ENCODE measurements at regions not wholly inside any gene's neighbourhood (a gene's known extent, or its start where the extent isn't known, plus 50 kb on each side); places are given as distances from the start of the nearest gene placed in this dataset.

DNA sequence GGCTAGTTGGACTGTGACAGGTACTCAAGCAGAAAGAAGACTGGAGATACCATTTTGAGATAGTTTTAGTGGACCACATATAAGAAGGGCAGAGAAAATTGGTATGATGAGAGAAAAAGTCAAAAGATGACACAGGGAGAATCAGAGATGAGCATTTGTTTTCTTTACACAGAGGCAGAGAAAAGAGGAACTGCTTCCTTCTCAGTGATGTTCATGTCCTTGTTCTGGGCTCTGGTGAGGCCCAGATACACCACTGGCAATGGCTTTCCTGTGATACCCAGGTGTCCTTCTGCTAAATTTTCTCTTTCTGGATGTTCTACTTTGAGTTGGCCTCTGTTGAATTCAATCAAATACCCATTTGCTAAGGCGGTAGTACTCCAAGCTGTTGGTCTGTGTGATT is 1782.7 kb upstream of the SEL1L start:
- CTCF ChIA-PET = no interaction called here
- no peak for DNase-seq

DNA sequence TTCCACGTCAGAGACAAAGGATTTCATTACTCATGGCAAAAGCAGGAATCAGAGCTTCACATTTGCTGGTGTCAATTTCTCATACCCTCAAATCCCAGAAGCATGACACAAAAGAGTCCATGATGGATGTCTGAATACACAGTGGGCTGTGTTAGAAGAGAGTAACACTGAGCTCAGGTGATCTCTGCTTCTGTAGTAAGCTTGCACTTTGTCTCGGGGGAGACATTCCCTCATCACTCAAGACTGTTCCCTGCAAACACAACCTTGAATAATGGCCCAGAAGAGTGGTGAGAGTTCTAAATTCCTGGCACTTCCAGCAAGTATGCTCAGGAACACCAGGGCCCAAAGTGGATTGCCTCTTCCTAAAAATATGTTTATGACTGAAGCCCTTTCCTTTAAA is 1787.2 kb upstream of the SEL1L start:
- no peak for DNase-seq
- CTCF ChIA-PET = no interaction called here

More for the DNA sequence above, 1782.7 kb upstream of the SEL1L start:
- Mint-ChIP-seq H3K4me1 (no peaks in the 10 kb centered on the region), H3K27ac (no peak overlapping the region), H3K9me3 (peaks cover 0 to 22% (median 3%) of the 10 kb centered on the region in 11 donors), H3K36me3 (no peaks in the 10 kb centered on the region), H3K4me3 (no peak overlapping the region), H3K27me3 (no peaks in the 10 kb centered on the region)
- Histone ChIP-seq H3K27me3 (ENCODE audit: control insufficient read depth in 2 of 2, insufficient read depth in 2 of 2, low read length in 2 of 2) (no peaks in the 10 kb centered on the region), H3K27ac (ENCODE audit: low read depth, low read length) (no peak overlapping the region), H3K4me3 (ENCODE audit: low read length) (no peak overlapping the region), H3K4me1 (ENCODE audit: control insufficient read depth in 2 of 2, insufficient read depth in 2 of 2, low read length in 2 of 2) (no peaks in the 10 kb centered on the region), H3K9me3 (ENCODE audit: control insufficient read depth in 2 of 3, low read length in 3 of 3) (no peaks in the 10 kb centered on the region), H3K36me3 (ENCODE audit: control insufficient read depth in 2 of 3, insufficient read depth in 3 of 3, low read length in 3 of 3) (no peaks in the 10 kb centered on the region)
- POLR2A ChIA-PET = no interaction called here
- ATAC-seq = no peak
- intact Hi-C loops (cut with micrococcal nuclease) = no loop called here

DNA sequence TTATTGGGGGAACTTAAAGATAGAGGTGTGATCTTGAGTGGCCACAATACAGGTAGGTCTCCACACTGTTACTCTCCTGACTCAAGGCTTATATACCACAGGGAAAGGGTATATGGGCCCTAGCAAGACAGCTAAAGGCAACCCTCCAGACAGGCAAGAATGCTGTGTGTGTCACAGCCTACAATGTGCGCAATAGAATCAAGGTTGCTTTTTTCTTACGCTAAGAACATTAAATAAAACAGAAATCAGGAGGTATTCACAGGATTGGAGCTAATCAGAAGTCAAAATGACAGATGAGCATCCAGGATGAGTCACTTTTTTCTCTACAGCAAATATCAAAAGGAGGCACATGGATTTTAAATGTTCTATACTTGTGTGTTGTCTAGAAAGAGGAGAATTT is 1797.9 kb upstream of the SEL1L start:
- no peaks in the 10 kb centered on the region for H3K27me3 ChIP-seq (ENCODE audit: control insufficient read depth in 2 of 2, insufficient read depth in 2 of 2, low read length in 2 of 2)
- H3K4me3 Mint-ChIP-seq = no peak overlapping the region
- no peaks in the 10 kb centered on the region for H3K27me3 Mint-ChIP-seq
- CTCF ChIA-PET = no interaction called here
- no peaks in the 10 kb centered on the region for H3K4me1 ChIP-seq (ENCODE audit: control insufficient read depth in 2 of 2, insufficient read depth in 2 of 2, low read length in 2 of 2)
- no peak for ATAC-seq
- H3K4me1 Mint-ChIP-seq = peaks cover 0 to 2% (median 0%) of the 10 kb centered on the region in 7 donors
- DNase-seq = no peak
- no peak overlapping the region for H3K27ac Mint-ChIP-seq
- H3K36me3 Mint-ChIP-seq = no peaks in the 10 kb centered on the region
- H3K27ac ChIP-seq (ENCODE audit: low read depth, low read length) = no peak overlapping the region
- POLR2A ChIA-PET = no interaction called here
- H3K4me3 ChIP-seq (ENCODE audit: low read length) = no peak overlapping the region
- H3K36me3 ChIP-seq (ENCODE audit: control insufficient read depth in 2 of 3, insufficient read depth in 3 of 3, low read length in 3 of 3) = no peaks in the 10 kb centered on the region
- no peaks in the 10 kb centered on the region for H3K9me3 ChIP-seq (ENCODE audit: control insufficient read depth in 2 of 3, low read length in 3 of 3)
- intact Hi-C loops (cut with micrococcal nuclease) = no loop called here
- H3K9me3 Mint-ChIP-seq = peaks cover 0 to 13% (median 3%) of the 10 kb centered on the region in 11 donors

More for the DNA sequence above, 1787.2 kb upstream of the SEL1L start:
- Histone ChIP-seq H3K27ac (ENCODE audit: low read depth, low read length) (no peak overlapping the region), H3K36me3 (ENCODE audit: control insufficient read depth in 2 of 3, insufficient read depth in 3 of 3, low read length in 3 of 3) (no peaks in the 10 kb centered on the region), H3K27me3 (ENCODE audit: control insufficient read depth in 2 of 2, insufficient read depth in 2 of 2, low read length in 2 of 2) (no peaks in the 10 kb centered on the region), H3K9me3 (ENCODE audit: control insufficient read depth in 2 of 3, low read length in 3 of 3) (no peaks in the 10 kb centered on the region), H3K4me1 (ENCODE audit: control insufficient read depth in 2 of 2, insufficient read depth in 2 of 2, low read length in 2 of 2) (no peaks in the 10 kb centered on the region), H3K4me3 (ENCODE audit: low read length) (no peak overlapping the region)
- H3K4me3 Mint-ChIP-seq = no peak overlapping the region
- ATAC-seq = no peak
- no peaks in the 10 kb centered on the region for H3K27me3 Mint-ChIP-seq
- intact Hi-C loops (cut with micrococcal nuclease) = no loop called here
- no peak overlapping the region for H3K27ac Mint-ChIP-seq
- POLR2A ChIA-PET = no interaction called here
- H3K9me3 Mint-ChIP-seq = peaks cover 0 to 10% (median 0%) of the 10 kb centered on the region in 11 donors
- H3K36me3 Mint-ChIP-seq = no peaks in the 10 kb centered on the region
- H3K4me1 Mint-ChIP-seq = no peaks in the 10 kb centered on the region

DNA sequence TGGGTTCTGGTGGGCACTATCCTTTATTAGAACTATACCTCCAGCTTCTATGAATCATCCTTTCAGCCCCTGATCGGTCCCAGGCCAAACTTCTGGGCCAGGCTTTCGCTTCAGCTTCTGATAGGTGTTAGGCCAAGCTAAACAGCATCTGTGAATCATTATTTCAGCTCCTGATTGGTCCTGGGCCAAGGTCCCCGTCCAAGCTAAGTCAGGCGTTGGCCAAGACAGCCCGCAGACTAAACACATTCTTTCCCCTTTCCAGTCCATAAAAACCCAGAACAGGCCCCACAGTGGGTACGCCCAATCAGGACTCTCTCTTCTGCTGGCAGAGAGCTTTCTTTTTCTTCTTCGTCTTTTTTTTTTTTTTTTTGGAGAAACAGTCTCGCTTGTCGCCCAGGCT is 1808.9 kb upstream of the SEL1L start:
- Histone ChIP-seq H3K36me3 (ENCODE audit: control insufficient read depth in 2 of 3, insufficient read depth in 3 of 3, low read length in 3 of 3) (no peaks in the 10 kb centered on the region), H3K9me3 (ENCODE audit: control insufficient read depth in 2 of 3, low read length in 3 of 3) (no peaks in the 10 kb centered on the region), H3K4me1 (ENCODE audit: control insufficient read depth in 2 of 2, insufficient read depth in 2 of 2, low read length in 2 of 2) (no peaks in the 10 kb centered on the region), H3K27me3 (ENCODE audit: control insufficient read depth in 2 of 2, insufficient read depth in 2 of 2, low read length in 2 of 2) (no peaks in the 10 kb centered on the region), H3K4me3 (ENCODE audit: low read length) (no peak overlapping the region), H3K27ac (ENCODE audit: low read depth, low read length) (no peak overlapping the region)
- ChIA-PET POLR2A (no interaction called here), CTCF (no interaction called here)
- no peak for DNase-seq
- ATAC-seq = no peak
- no peaks in the 10 kb centered on the region for H3K27me3 Mint-ChIP-seq
- H3K4me3 Mint-ChIP-seq = no peak overlapping the region
- no peaks in the 10 kb centered on the region for H3K36me3 Mint-ChIP-seq
- H3K9me3 Mint-ChIP-seq = peaks cover 2 to 36% (median 6%) of the 10 kb centered on the region in 11 donors
- no peaks in the 10 kb centered on the region for H3K4me1 Mint-ChIP-seq
- intact Hi-C loops (cut with micrococcal nuclease) = no loop called here
- no peak overlapping the region for H3K27ac Mint-ChIP-seq

DNA sequence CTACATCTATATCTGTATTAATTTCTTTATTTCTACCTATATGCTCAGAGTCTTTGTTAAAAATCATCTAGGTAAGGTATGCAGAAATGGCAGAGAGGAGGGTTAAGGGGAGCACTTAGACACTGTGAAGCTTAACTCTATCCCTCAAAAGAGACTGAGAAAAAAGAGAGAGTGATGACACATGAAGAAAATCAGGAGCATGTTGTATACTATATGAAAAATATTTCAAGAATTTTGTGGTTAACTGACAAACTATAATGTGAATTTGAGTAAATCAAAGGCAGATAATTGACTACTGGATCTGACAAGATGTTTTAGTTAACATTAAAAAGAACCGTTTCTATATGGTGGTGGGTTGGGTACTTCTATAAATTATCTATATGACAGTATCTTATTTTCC is 1814.2 kb upstream of the SEL1L start:
- no peak overlapping the region for H3K4me3 ChIP-seq (ENCODE audit: low read length)

DNA sequence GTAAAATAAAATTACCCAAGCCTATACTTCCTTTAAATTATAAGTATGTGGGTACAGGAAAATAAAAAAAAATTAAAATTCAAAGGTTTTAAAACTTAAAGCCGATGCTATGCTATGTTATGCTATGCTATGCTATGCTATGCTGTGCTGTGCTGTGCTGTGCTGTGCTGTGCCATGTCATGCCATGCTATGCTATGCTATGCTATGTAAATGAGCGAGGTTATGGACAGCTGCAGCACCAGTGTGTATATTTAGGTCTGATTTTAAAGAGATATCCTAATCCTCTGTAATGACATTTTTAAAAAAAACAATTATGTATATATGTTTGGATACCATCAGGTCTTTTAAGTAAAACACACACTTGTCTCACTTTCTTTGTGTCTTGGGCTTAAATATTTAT is 1822.0 kb upstream of the SEL1L start:
- H3K27me3 ChIP-seq (ENCODE audit: control insufficient read depth in 2 of 2, insufficient read depth in 2 of 2, low read length in 2 of 2) = no peaks in the 10 kb centered on the region
- no peaks in the 10 kb centered on the region for H3K4me1 ChIP-seq (ENCODE audit: control insufficient read depth in 2 of 2, insufficient read depth in 2 of 2, low read length in 2 of 2)
- Mint-ChIP-seq H3K27me3 (no peaks in the 10 kb centered on the region), H3K27ac (no peak overlapping the region), H3K4me3 (no peak overlapping the region), H3K9me3 (peaks cover 0 to 28% (median 5%) of the 10 kb centered on the region in 11 donors), H3K36me3 (no peaks in the 10 kb centered on the region), H3K4me1 (no peaks in the 10 kb centered on the region)
- CTCF ChIA-PET = no interaction called here
- no peak overlapping the region for H3K4me3 ChIP-seq (ENCODE audit: low read length)
- no peak for ATAC-seq
- no peak for DNase-seq
- no peaks in the 10 kb centered on the region for H3K36me3 ChIP-seq (ENCODE audit: control insufficient read depth in 2 of 3, insufficient read depth in 3 of 3, low read length in 3 of 3)
- H3K9me3 ChIP-seq (ENCODE audit: control insufficient read depth in 2 of 3, low read length in 3 of 3) = no peaks in the 10 kb centered on the region
- no peak overlapping the region for H3K27ac ChIP-seq (ENCODE audit: low read depth, low read length)
- POLR2A ChIA-PET = no interaction called here
- intact Hi-C loops (cut with micrococcal nuclease) = no loop called here

More for the DNA sequence above, 1814.2 kb upstream of the SEL1L start:
- Mint-ChIP-seq H3K4me3 (no peak overlapping the region), H3K36me3 (no peaks in the 10 kb centered on the region), H3K4me1 (no peaks in the 10 kb centered on the region), H3K27me3 (no peaks in the 10 kb centered on the region), H3K9me3 (peaks cover 0 to 44% (median 4%) of the 10 kb centered on the region in 11 donors), H3K27ac (no peak overlapping the region)
- POLR2A ChIA-PET = no interaction called here
- no peak overlapping the region for H3K27ac ChIP-seq (ENCODE audit: low read depth, low read length)
- no peaks in the 10 kb centered on the region for H3K27me3 ChIP-seq (ENCODE audit: control insufficient read depth in 2 of 2, insufficient read depth in 2 of 2, low read length in 2 of 2)
- H3K9me3 ChIP-seq (ENCODE audit: control insufficient read depth in 2 of 3, low read length in 3 of 3) = no peaks in the 10 kb centered on the region
- no peak for ATAC-seq
- H3K36me3 ChIP-seq (ENCODE audit: control insufficient read depth in 2 of 3, insufficient read depth in 3 of 3, low read length in 3 of 3) = no peaks in the 10 kb centered on the region
- DNase-seq = no peak
- no peaks in the 10 kb centered on the region for H3K4me1 ChIP-seq (ENCODE audit: control insufficient read depth in 2 of 2, insufficient read depth in 2 of 2, low read length in 2 of 2)
- intact Hi-C loops (cut with micrococcal nuclease) = no loop called here
- CTCF ChIA-PET = no interaction called here

DNA sequence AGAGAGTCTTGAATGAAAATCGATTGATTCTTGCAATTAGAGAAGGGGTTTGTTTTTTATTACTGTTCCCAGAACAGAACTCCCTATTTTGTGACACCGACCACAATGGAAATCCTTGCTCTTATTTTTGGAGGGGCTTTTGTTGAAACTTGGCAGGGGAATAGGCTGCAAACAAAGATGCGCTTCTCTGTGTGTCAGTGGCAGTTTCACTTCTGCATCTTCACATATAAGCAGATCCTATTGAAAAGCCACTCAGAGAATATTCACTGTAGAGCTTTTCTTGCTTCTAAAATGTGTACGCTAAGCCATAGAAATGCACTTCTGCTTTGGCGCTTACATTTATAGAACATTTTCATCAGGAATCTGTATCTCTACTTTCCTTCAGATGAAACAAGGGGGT is 1822.4 kb upstream of the SEL1L start:
- POLR2A ChIA-PET = no interaction called here
- CTCF ChIA-PET = no interaction called here
- H3K9me3 Mint-ChIP-seq = peaks cover 0 to 27% (median 5%) of the 10 kb centered on the region in 11 donors

More for the DNA sequence above, 1822.4 kb upstream of the SEL1L start:
- H3K4me1 ChIP-seq (ENCODE audit: control insufficient read depth in 2 of 2, insufficient read depth in 2 of 2, low read length in 2 of 2) = no peaks in the 10 kb centered on the region
- no peaks in the 10 kb centered on the region for H3K36me3 Mint-ChIP-seq
- H3K27me3 Mint-ChIP-seq = no peaks in the 10 kb centered on the region
- H3K36me3 ChIP-seq (ENCODE audit: control insufficient read depth in 2 of 3, insufficient read depth in 3 of 3, low read length in 3 of 3) = no peaks in the 10 kb centered on the region
- no peaks in the 10 kb centered on the region for H3K27me3 ChIP-seq (ENCODE audit: control insufficient read depth in 2 of 2, insufficient read depth in 2 of 2, low read length in 2 of 2)
- H3K4me3 ChIP-seq (ENCODE audit: low read length) = no peak overlapping the region
- no peak for DNase-seq
- no peaks in the 10 kb centered on the region for H3K4me1 Mint-ChIP-seq
- no peak overlapping the region for H3K27ac Mint-ChIP-seq
- H3K27ac ChIP-seq (ENCODE audit: low read depth, low read length) = no peak overlapping the region
- intact Hi-C loops (cut with micrococcal nuclease) = no loop called here
- no peaks in the 10 kb centered on the region for H3K9me3 ChIP-seq (ENCODE audit: control insufficient read depth in 2 of 3, low read length in 3 of 3)
- no peak overlapping the region for H3K4me3 Mint-ChIP-seq
- ATAC-seq = no peak

All from naive thymus-derived CD4-positive, alpha-beta T cell (primary cell).